ENCODE measurements at regions not wholly inside any gene's neighbourhood (a gene's known extent, or its start where the extent isn't known, plus 50 kb on each side); places are given as distances from the start of the nearest gene placed in this dataset.

DNA sequence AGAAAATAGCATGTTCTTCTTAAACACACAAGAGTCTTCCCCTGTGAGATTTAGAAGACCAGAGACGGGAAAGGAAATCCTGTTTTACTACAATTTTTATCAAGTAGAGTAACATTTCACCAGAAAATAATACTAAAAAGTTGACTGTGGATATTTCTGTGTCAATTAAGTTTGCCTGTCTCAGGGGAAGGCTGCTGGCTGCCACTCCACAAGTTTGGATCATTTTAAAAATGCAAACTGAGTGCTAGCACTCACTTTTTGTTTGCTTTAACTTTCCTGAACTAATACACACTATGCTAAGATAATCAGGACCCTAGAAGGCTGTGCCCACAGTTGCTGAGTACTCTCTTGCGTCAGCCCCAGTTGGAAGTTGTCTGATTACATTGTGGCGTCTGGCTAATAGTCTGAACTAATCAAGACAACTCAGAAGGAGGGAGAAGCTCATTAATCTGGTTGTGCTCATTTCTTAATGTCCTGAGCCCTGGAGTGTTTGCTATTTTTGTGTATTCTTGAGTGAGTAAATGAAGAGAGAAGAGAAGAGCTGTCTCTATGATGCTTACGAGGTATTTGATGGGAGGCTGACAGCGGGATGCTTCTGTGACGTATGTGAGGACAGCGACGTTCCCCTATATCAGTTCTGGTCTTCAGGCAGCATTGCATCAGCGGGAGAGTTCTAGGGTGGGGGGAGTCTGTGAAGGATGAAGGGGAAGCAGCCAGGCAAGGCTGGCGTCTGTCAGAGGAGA is 664.2 kb downstream of the QKI start:
- TF ChIP-seq, protein P1, sequence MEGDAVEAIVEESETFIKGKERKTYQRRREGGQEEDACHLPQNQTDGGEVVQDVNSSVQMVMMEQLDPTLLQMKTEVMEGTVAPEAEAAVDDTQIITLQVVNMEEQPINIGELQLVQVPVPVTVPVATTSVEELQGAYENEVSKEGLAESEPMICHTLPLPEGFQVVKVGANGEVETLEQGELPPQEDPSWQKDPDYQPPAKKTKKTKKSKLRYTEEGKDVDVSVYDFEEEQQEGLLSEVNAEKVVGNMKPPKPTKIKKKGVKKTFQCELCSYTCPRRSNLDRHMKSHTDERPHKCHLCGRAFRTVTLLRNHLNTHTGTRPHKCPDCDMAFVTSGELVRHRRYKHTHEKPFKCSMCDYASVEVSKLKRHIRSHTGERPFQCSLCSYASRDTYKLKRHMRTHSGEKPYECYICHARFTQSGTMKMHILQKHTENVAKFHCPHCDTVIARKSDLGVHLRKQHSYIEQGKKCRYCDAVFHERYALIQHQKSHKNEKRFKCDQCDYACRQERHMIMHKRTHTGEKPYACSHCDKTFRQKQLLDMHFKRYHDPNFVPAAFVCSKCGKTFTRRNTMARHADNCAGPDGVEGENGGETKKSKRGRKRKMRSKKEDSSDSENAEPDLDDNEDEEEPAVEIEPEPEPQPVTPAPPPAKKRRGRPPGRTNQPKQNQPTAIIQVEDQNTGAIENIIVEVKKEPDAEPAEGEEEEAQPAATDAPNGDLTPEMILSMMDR (IDR thresholded peaks at IDR 0.05; ENCODE audit: poor library complexity, severe bottlenecking): no peak
- TF ChIP-seq, protein P2, sequence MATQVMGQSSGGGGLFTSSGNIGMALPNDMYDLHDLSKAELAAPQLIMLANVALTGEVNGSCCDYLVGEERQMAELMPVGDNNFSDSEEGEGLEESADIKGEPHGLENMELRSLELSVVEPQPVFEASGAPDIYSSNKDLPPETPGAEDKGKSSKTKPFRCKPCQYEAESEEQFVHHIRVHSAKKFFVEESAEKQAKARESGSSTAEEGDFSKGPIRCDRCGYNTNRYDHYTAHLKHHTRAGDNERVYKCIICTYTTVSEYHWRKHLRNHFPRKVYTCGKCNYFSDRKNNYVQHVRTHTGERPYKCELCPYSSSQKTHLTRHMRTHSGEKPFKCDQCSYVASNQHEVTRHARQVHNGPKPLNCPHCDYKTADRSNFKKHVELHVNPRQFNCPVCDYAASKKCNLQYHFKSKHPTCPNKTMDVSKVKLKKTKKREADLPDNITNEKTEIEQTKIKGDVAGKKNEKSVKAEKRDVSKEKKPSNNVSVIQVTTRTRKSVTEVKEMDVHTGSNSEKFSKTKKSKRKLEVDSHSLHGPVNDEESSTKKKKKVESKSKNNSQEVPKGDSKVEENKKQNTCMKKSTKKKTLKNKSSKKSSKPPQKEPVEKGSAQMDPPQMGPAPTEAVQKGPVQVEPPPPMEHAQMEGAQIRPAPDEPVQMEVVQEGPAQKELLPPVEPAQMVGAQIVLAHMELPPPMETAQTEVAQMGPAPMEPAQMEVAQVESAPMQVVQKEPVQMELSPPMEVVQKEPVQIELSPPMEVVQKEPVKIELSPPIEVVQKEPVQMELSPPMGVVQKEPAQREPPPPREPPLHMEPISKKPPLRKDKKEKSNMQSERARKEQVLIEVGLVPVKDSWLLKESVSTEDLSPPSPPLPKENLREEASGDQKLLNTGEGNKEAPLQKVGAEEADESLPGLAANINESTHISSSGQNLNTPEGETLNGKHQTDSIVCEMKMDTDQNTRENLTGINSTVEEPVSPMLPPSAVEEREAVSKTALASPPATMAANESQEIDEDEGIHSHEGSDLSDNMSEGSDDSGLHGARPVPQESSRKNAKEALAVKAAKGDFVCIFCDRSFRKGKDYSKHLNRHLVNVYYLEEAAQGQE (IDR thresholded peaks at IDR 0.05; ENCODE audit: borderline replicate concordance): no peak
- TF ChIP-seq EP300 (conservative IDR thresholded peaks at IDR 0.05; ENCODE audit: poor library complexity, severe bottlenecking) (no peak), EZH2 (IDR thresholded peaks at IDR 0.05; ENCODE audit: borderline replicate concordance, insufficient read depth, low read length, poor library complexity, severe bottlenecking) (no peak), MXI1 (conservative IDR thresholded peaks at IDR 0.05; ENCODE audit: poor library complexity, severe bottlenecking) (no peak), POLR2AphosphoS5 (IDR thresholded peaks at IDR 0.05) (no peak), TAF1 (IDR thresholded peaks at IDR 0.05; ENCODE audit: low read depth) (no peak), SMC3 (conservative IDR thresholded peaks at IDR 0.05; ENCODE audit: poor library complexity) (no peak)

All from neural cell (in vitro differentiated cells).